Esophagus muscularis mucosa (tissue), 4 donors: ENCODE measurements at regions not wholly inside any gene's neighbourhood (a gene's known extent, or its start where the extent isn't known, plus 50 kb on each side); places are given as distances from the start of the nearest gene placed in this dataset.

Experiments
- DNase-seq: peaks from one replicate; pipeline ENCODE4 v3.0.0-alpha.2; 2017; ENCODE audit errors: extremely low spot score
- H3K27ac ChIP-seq, 4 donors: fragments of 200-600 bp; sonication (generic); replicated peaks in 1 of 4; 1 replicate in 3 of 4; 2 replicates in 1 of 4; pipeline ENCODE4 v1.5.1; 2016 to 2019; ENCODE audit warnings: mild to moderate bottlenecking in 1 of 4
- H3K27me3 ChIP-seq, 4 donors: fragments of 200-600 bp; sonication (generic); one replicate each; pipeline versions ENCODE4 v1.5.1 to v1.6.0; 2016 to 2019
- H3K36me3 ChIP-seq, 4 donors: fragments of 200-600 bp; sonication (generic); one replicate each; pipeline ENCODE4 v1.5.1; 2016 to 2019
- H3K4me1 ChIP-seq, 4 donors: fragments of 200-600 bp; sonication (generic); one replicate each; pipeline ENCODE4 v1.5.1; 2016 to 2019
- H3K4me3 ChIP-seq, 4 donors: fragments of 200-600 bp; sonication (generic); 1 replicate in 2 of 4; 2 replicates in 2 of 4; pipeline ENCODE4 v1.5.1; 2016 to 2019; ENCODE audit warnings: mild to moderate bottlenecking in 4 of 4, moderate library complexity in 1 of 4
- H3K9me3 ChIP-seq, 4 donors: fragments of 200-600 bp; sonication (generic); 1 replicate in 3 of 4; 2 replicates in 1 of 4; pipeline ENCODE4 v1.5.1; 2016 to 2019
- CTCF ChIP-seq, 3 experiments: fragments of 200-600 bp in 2 of 3; fragments of 450-650 bp in 1 of 3; sonication (generic) in 2 of 3; IDR thresholded peaks; one replicate each; pipeline ENCODE4 v1.5.1; 2017 to 2019; ENCODE audit warnings: antibody characterized with exemption in 3 of 3, mild to moderate bottlenecking in 2 of 3, moderate library complexity in 1 of 3
- EP300 ChIP-seq: sonication (generic); formaldehyde crosslinking; IDR thresholded peaks from one replicate; pipeline ENCODE4 v1.6.1; 2017; ENCODE audit warnings: antibody characterized with exemption
- POLR2A ChIP-seq: fragments of 450-650 bp; IDR thresholded peaks from one replicate; pipeline ENCODE4 v1.6.1; 2017; ENCODE audit warnings: antibody characterized with exemption, moderate library complexity, mild to moderate bottlenecking, low read depth
- POLR2AphosphoS5 ChIP-seq, 2 donors: sonication (generic); formaldehyde crosslinking; IDR thresholded peaks; one replicate each; pipeline ENCODE4 v1.6.1; 2017; ENCODE audit warnings: antibody characterized with exemption in 2 of 2
- WGBS: methylation state at CpG from one replicate; pipeline ENCODE4 v1.1.5; 2018; 5-methylcytosine and 5-hydroxymethylcytosine counted together
- intact Hi-C: fragments of 100-400 bp; cut with DNase I; formaldehyde crosslinking; loops from one replicate; pipeline ENCODE4 v1.15.1; 2023

GRCh38 chr4:175350246-175350645 is 432.1 kb downstream of the ADAM29 start:
- H3K4me3 ChIP-seq, result no peak overlapping the region
- no peak for DNase-seq
- intact Hi-C loops, result no loop called here
- H3K36me3 ChIP-seq, result no peaks in the 10 kb centered on the region
- TF ChIP-seq CTCF (IDR thresholded peaks at IDR 0.05) (no peak), POLR2AphosphoS5 (IDR thresholded peaks at IDR 0.05) (no peak), EP300 (no peak), POLR2A (no peak)
- H3K27me3 ChIP-seq, result no peaks in the 10 kb centered on the region
- no peaks in the 10 kb centered on the region for H3K9me3 ChIP-seq
- H3K4me1 ChIP-seq, result no peaks in the 10 kb centered on the region
- WGBS, result 73% methylated on average over 3 of the region's 3 CpGs
- H3K27ac ChIP-seq, result no peak overlapping the region

- WGBS, result 85% methylated on average over 2 of the region's 2 CpGs
- TF ChIP-seq POLR2A (no peak), POLR2AphosphoS5 (IDR thresholded peaks at IDR 0.05) (no peak), EP300 (no peak), CTCF (IDR thresholded peaks at IDR 0.05) (no peak)
- no peak for DNase-seq
- H3K27me3 ChIP-seq, result no peaks in the 10 kb centered on the region
- H3K9me3 ChIP-seq, result no peaks in the 10 kb centered on the region
- no peaks in the 10 kb centered on the region for H3K4me1 ChIP-seq
- no peak overlapping the region for H3K27ac ChIP-seq
- no peaks in the 10 kb centered on the region for H3K36me3 ChIP-seq
- H3K4me3 ChIP-seq, result no peak overlapping the region
- intact Hi-C loops, result no loop called here
These were observed 433.3 kb downstream of the ADAM29 start for GRCh38 chr4:175351473-175351872.

- H3K4me3 ChIP-seq, result no peak overlapping the region
- intact Hi-C loops, result no loop called here
These were observed 443.0 kb downstream of the GPM6A start for GRCh38 chr4:175369087-175369486.

GRCh38 chr4:175371091-175371490 is 441.0 kb downstream of the GPM6A start:
- H3K9me3 ChIP-seq, result no peaks in the 10 kb centered on the region
- no peaks in the 10 kb centered on the region for H3K36me3 ChIP-seq
- TF ChIP-seq CTCF (IDR thresholded peaks at IDR 0.05) (no peak), EP300 (no peak), POLR2AphosphoS5 (IDR thresholded peaks at IDR 0.05) (no peak), POLR2A (no peak)
- WGBS, result 80% methylated on average over 1 of the region's 1 CpG
- H3K27me3 ChIP-seq, result no peaks in the 10 kb centered on the region
- intact Hi-C loops, result no loop called here
- no peak overlapping the region for H3K27ac ChIP-seq
- H3K4me3 ChIP-seq, result no peak overlapping the region
- no peaks in the 10 kb centered on the region for H3K4me1 ChIP-seq
- no peak for DNase-seq

More at GRCh38 chr4:175369087-175369486, 443.0 kb downstream of the GPM6A start:
- no peak for TF ChIP-seq POLR2A
- TF ChIP-seq CTCF (IDR thresholded peaks at IDR 0.05), result no peak
- no peak for TF ChIP-seq EP300
- TF ChIP-seq POLR2AphosphoS5 (IDR thresholded peaks at IDR 0.05), result no peak
- no peaks in the 10 kb centered on the region for H3K36me3 ChIP-seq
- WGBS, result 84% methylated on average over 6 of the region's 6 CpGs
- no peaks in the 10 kb centered on the region for H3K27me3 ChIP-seq
- no peak for DNase-seq
- no peak overlapping the region for H3K27ac ChIP-seq
- H3K9me3 ChIP-seq, result no peaks in the 10 kb centered on the region
- no peaks in the 10 kb centered on the region for H3K4me1 ChIP-seq

GRCh38 chr4:175373031-175373430 is 439.0 kb downstream of the GPM6A start:
- H3K27ac ChIP-seq, result no peak overlapping the region
- H3K4me3 ChIP-seq, result no peak overlapping the region
- H3K27me3 ChIP-seq, result no peaks in the 10 kb centered on the region
- no peak for DNase-seq
- no peaks in the 10 kb centered on the region for H3K36me3 ChIP-seq
- TF ChIP-seq CTCF (IDR thresholded peaks at IDR 0.05), result no peak
- no peak for TF ChIP-seq POLR2A
- no peak for TF ChIP-seq EP300
- TF ChIP-seq POLR2AphosphoS5 (IDR thresholded peaks at IDR 0.05), result no peak
- no peaks in the 10 kb centered on the region for H3K9me3 ChIP-seq
- H3K4me1 ChIP-seq, result no peaks in the 10 kb centered on the region
- intact Hi-C loops, result no loop called here
